HTR-8/SVneo (cell line): ENCODE measurements at regions not wholly inside any gene's neighbourhood (a gene's known extent, or its start where the extent isn't known, plus 50 kb on each side); places are given as distances from the start of the nearest gene placed in this dataset.

ENCODE experiments used
- DNase-seq: peaks from one replicate; pipeline ENCODE4 v3.0.0; 2011; ENCODE audit warnings: low spot score, mixed read lengths; ENCODE audit not compliant: insufficient read length
- FAIRE-seq: peaks from 2 replicates; lab custom pipeline; 2011; peaks lifted over from hg19 to GRCh38; lab: Jason Lieb, UNC

DNA sequence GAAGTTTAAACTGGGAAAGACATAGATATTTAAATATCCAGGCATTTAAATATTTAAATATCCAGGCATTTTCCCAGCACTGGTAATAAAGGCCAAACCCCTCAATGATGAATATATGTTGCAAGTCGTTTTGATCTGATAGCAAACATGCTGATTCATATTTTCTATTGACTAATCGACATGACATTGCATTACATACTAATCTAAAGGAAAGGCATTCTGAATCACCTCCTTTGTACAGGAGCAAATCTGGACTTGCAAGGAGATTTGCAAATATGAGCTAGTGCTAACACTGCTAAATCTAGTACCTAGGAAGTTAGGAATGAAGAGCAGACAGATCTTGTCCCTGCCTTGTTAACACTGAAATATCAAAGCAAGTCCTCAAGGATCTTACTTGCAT is 207.3 kb downstream of the SLC7A11 start:
- no peak for DNase-seq

DNA sequence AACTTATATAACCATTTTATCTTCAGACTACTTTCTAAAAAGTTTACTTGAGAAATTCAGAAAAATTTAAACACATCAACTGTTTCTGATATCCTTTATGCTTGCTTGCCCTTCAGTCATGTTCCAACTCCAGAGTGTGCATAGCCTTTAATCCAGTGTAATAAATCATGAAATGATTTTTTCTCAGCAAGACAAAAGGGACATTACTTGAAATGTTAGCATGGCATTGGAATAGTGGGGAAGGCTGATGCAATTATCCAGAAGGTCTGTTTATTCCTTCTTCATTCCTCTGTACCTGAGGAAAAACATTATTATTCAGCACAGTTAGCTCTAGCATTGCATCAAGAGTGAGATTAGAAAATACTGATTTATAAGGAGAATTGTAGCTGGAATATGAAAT is 209.9 kb downstream of the SLC7A11 start:
- no peak for FAIRE-seq

More for the DNA sequence above, 207.3 kb downstream of the SLC7A11 start:
- FAIRE-seq, result no peak

DNA sequence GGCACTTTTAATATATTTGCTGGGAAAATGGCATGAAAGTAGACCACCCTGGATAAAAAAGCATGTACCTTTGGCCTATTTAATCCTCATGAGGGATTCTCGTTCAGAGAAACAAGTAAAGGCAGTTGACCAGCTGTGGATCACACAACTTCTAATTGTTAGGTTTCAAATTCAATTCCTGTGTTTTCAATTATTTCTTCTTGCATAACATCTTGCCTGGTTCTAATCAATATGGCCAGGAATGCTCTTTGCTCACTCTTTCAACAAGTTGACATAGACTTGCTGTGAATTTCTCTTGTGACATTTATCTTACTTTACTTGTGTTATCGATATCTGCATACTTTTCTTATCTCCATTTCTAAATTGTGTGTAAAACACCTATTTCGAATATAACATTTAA is 211.8 kb downstream of the SLC7A11 start:
- no peak for FAIRE-seq
- no peak for DNase-seq

More for the DNA sequence above, 209.9 kb downstream of the SLC7A11 start:
- no peak for DNase-seq

DNA sequence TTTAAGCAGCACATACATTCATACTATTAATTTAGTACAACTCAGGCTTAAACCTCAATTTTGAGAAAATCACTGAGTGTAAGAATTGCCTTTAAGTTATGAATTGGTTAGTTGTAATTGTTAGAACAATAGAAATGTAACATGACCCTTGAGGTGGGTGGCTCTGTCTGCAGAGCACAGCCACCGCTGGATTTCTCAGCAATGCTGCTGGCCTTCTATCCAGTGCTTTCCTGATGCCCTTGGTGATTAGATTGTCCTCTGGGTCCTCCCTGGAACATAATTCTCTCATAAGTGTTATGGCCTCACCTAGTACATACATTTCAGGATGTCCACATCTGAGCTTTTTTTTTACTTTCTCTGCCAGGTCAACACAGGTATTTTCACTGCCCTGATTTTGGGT is 213.2 kb downstream of the SLC7A11 start:
- DNase-seq (no peak), FAIRE-seq (no peak)

DNA sequence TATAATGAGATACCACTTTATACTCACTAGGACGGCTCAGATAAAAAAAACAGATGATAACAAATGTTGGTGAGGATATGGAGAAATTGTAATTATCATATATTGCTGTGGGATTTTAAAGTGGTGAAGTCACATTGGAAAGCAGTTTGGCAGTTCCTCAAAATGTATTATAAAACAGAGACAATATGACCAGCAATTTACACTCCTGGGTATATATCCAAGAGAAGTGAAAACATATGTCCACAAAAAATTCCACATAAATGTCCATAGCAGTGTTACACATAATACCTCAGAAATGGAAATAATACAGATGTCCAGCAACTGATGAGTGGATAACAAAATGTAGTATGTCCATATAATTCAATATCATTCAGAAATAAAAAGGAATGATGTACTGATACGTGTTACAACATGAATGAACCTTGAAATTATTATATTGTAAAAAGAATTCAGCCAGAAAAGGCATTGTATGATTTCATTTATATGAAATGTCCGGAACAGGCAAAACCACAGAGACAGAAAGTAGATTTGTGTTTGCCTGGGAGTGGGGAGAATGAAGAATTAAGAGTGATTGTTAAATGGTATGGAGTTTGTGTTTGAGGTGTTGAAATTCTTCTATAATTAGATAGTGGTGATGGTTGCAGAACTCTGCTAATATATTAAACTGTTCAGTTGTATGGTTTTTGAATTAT is 220.9 kb downstream of the SLC7A11 start:
- FAIRE-seq, result no peak

DNA sequence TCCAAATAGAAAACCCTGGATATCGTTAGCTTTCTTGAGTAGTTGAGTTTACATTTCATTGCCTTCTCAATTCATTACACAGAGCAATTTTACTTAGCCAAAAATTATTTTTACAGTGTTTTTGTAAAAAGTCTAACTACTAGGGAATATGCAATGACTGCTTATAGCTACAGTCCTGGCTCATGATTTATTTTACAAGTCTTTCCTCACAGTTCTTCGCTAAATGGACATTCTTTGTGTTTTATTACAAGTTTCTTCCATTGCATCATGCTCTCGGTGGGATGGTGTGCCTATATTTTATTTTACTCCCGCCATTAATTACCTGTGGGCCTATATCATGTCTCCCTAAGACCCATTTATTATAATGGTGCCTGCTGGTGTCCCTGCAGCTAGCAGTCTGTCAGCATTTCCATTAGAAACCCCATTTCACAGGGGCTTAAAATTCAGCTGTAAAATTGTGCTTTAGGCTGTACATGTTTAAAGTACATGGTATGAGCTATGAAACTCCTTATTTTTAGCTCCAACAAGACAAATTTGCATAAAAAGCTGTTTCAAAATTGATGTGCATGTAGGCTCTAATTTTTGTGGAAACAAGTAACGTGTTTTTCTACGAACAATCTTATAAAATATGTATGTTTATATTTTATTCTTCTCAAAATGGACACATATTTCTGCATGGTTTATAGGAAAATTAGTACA is 227.4 kb downstream of the SLC7A11 start:
- FAIRE-seq (no peak), DNase-seq (no peak)

More for the DNA sequence above, 220.9 kb downstream of the SLC7A11 start:
- no peak for DNase-seq

GRCh38 chr4:138013625-138014024 is 228.5 kb downstream of the SLC7A11 start:
- DNase-seq, result no peak
- no peak for FAIRE-seq

DNA sequence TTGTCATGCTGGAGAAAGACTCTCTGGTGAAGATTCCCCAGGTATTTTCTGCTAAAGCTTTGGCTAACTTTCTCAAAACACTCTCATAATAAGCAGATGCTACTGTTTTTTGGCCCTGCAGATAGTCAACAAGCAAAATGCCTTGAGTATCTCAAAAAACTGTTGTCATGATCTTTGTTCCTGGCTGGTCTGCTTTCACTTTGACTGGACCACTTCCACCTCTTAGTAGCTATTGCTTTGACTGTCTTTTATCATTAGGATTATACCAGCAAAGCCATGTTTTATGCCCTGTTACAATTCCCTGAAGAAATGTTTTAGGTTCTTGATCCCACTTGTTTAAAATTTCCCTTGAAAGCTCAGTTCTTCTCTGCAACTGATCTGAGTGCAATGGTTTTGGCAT is 231.5 kb downstream of the SLC7A11 start:
- no peak for DNase-seq
- no peak for FAIRE-seq

DNA sequence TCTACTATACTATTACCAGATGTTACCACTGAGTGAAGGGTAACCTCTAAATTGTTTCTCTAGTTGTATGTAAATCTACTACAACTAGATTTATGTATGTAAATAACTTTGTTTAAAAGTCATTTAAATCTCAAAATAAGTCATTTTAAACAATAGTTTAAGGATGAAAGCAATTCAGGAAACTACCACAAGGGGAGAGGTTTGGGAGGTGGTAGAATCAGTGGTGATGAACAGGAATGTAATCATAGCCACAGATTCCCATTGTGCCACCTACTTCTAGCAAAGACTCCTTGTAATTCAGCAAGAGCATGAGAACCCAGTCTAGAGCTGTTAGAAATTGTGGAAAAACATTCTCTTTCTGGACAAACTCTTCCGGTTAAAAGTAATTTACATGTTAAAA is 234.6 kb downstream of the SLC7A11 start:
- no peak for FAIRE-seq
- no peak for DNase-seq

DNA sequence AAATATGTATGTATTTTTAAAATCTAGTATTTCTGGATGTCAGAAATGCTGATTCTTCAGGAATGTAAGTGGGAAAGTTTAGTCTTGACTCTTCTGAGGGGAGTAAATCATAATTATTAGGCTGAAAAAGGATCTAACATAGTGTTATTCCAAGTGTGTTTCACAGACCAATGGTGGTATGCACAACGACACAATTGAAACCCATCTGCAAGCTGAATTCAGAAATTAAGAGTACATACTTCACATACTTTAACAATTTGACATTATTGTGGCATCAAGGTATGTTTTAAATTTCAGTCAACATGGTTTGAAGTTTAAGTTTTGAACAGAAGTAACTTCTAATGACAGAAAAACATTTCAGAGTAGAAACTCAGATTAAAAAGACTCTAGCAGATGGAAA is 236.7 kb downstream of the SLC7A11 start:
- FAIRE-seq (no peak), DNase-seq (no peak)

GRCh38 chr4:138003248-138003647 is 238.9 kb downstream of the SLC7A11 start:
- FAIRE-seq (no peak), DNase-seq (no peak)

- FAIRE-seq (no peak), DNase-seq (no peak)
These were observed 243.3 kb downstream of the SLC7A11 start for GRCh38 chr4:137998666-137999429.

- no peak for FAIRE-seq
- DNase-seq, result no peak
These were observed 244.7 kb downstream of the SLC7A11 start for GRCh38 chr4:137997496-137997895.

- no peak for FAIRE-seq
- DNase-seq, result no peak
These were observed 247.3 kb downstream of the SLC7A11 start for GRCh38 chr4:137994853-137995252.

DNA sequence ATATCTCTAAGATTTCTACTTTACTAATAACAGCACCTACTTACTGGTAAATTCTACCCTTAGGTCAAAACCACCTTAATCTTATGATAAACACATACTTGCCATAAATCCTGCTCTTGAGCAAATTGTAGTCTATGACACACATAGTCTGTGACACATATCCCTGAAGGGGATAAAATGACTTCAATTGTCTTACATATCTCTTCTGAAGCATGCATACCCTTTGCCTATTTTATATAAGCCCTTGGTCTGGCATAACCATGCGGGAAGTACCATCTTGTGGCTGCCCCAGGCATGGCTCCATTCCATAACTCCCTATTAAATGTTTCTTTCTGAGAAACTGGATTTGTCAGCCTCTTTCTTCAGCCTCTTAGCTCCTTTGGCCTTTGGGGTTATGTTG is 248.9 kb downstream of the SLC7A11 start:
- DNase-seq (no peak), FAIRE-seq (no peak)

GRCh38 chr4:137981277-137981676 is 260.9 kb downstream of the SLC7A11 start:
- FAIRE-seq (no peak), DNase-seq (peak; percentile 18)

DNA sequence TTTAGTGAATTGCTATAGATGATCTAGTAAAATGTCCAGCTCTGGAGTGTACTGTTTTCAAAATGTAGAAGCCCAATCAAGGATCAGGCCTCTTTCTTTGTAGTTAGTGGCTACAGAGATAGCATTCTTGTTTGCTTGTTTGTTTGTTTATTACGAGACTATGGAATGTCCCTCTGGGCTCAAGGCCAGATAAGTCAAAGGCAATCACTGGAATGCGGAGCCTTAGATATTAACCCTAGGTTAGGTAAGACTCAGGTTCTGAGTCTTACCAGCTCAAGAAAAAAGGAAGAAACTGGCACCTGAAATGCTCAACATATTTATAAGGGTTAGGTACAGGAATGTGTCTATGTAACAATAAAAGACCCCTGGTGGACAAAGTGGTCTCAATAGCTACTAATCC is 261.5 kb downstream of the SLC7A11 start:
- no peak for FAIRE-seq
- no peak for DNase-seq

GRCh38 chr4:137979938-137980337 is 262.2 kb downstream of the SLC7A11 start:
- DNase-seq (no peak), FAIRE-seq (no peak)

GRCh38 chr4:137968956-137969678 is 273.0 kb downstream of the SLC7A11 start:
- DNase-seq, result no peak
- no peak for FAIRE-seq

GRCh38 chr4:137967480-137968190 is 274.5 kb downstream of the SLC7A11 start:
- DNase-seq, result no peak
- no peak for FAIRE-seq
